ENCODE measurements at regions not wholly inside any gene's neighbourhood (a gene's known extent, or its start where the extent isn't known, plus 50 kb on each side); places are given as distances from the start of the nearest gene placed in this dataset.
A peak's percentile ranks its signal among the peaks of the same experiment; 100 is the strongest.

- no peak for TF ChIP-seq TEAD1 (CRISPR knock-in tag; IDR thresholded peaks at IDR 0.05)
- no peak for TF ChIP-seq RBFOX2 (IDR thresholded peaks at IDR 0.05; ENCODE audit: low read depth, low read length)
- TF ChIP-seq NR2C1 (IDR thresholded peaks at IDR 0.05): no peak
- TF ChIP-seq NR2C1 (tag; IDR thresholded peaks at IDR 0.05): no peak
- no peak for TF ChIP-seq FIP1L1 (IDR thresholded peaks at IDR 0.05; ENCODE audit: low read depth, low read length, poor library complexity, severe bottlenecking)
These were observed 614.1 kb downstream of the SLC16A7 start (continued) for GRCh38 chr12:60209933-60210332.

- POLR2A ChIA-PET: no interaction called here
- Histone ChIP-seq H3K4me2 (ENCODE audit: insufficient read depth, low read length) (no peak overlapping the region), H3K4me3 (no peak overlapping the region), H3K27ac (ENCODE audit: extremely low read depth, low read depth, low read length) (no peak overlapping the region), H3K9me3 (replicated peaks; ENCODE audit: control insufficient read depth, insufficient read depth, low read depth, low read length) (no peaks in the 10 kb centered on the region), H4K20me1 (replicated peaks; ENCODE audit: control insufficient read depth, insufficient read depth, low read length) (no peaks in the 10 kb centered on the region), H3K79me2 (ENCODE audit: control insufficient read depth, insufficient read depth, low read length) (no peaks in the 10 kb centered on the region), H3K9ac (ENCODE audit: insufficient read depth in 1 of 2, low read depth in 2 of 2, low read length in 2 of 2) (no peak overlapping the region), H3K36me3 (ENCODE audit: control insufficient read depth, insufficient read depth, low read length) (no peaks in the 10 kb centered on the region), H2AFZ (ENCODE audit: low read depth, low read length) (peak overlapping the region; percentile 85), H3K4me1 (replicated peaks in 1 of 2; ENCODE audit: control insufficient read depth in 2 of 2, insufficient read depth in 2 of 2, low read length in 2 of 2) (peaks cover 0 to 3% of the 10 kb centered on the region in 2 experiments; a peak in 2 of 5 replicates), H3K9me1 (ENCODE audit: control insufficient read depth, insufficient read depth, low read length) (no peaks in the 10 kb centered on the region), H3K27me3 (ENCODE audit: control insufficient read depth in 2 of 2, insufficient read depth in 2 of 2, low read length in 2 of 2) (no peaks in the 10 kb centered on the region)
- WGBS (ENCODE audit: insufficient coverage, low coverage, missing lambda C conversion rate): 20% methylated on average over 5 of the region's 5 CpGs
- ATAC-seq (no peak), DNase-seq (ENCODE audit: extremely low read depth in 1 of 4, low spot score in 3 of 4) (no peak), FAIRE-seq (no peak)
- no TSS peak for BruUV-seq (replicated peaks)
- CTCF ChIA-PET (ENCODE audit: low intra/inter-chr PET ratio): no interaction called here
- intact Hi-C loops (cut with micrococcal nuclease) (no loop called here), in situ Hi-C loops (cut with MboI) (no loop called here)
- TF ChIP-seq ZNF23 (CRISPR knock-in tag; IDR thresholded peaks at IDR 0.05) (no peak), TEAD4 (IDR thresholded peaks at IDR 0.05; ENCODE audit: low read length) (no peak), TEAD4 (CRISPR knock-in tag; IDR thresholded peaks at IDR 0.05; ENCODE audit: borderline replicate concordance) (no peak), RBFOX2 (IDR thresholded peaks at IDR 0.05; ENCODE audit: low read depth, low read length) (no peak), BCL6 (CRISPR knock-in tag; IDR thresholded peaks at IDR 0.05) (no peak), HMBOX1 (IDR thresholded peaks at IDR 0.05) (no peak), SIX5 (IDR thresholded peaks at IDR 0.05; ENCODE audit: borderline replicate concordance in 1 of 2, insufficient read depth in 1 of 2, low read depth in 1 of 2, low read length in 2 of 2) (no peak), NCOR1 (IDR thresholded peaks at IDR 0.05) (no peak), SIRT6 (IDR thresholded peaks at IDR 0.05; ENCODE audit: low read depth, low read length) (no peak), RBM15 (IDR thresholded peaks at IDR 0.05; ENCODE audit: insufficient read depth, low read length) (no peak), RBM14 (IDR thresholded peaks at IDR 0.05; ENCODE audit: borderline replicate concordance, insufficient read depth, low read depth, low read length) (no peak), CCNT2 (IDR thresholded peaks at IDR 0.05; ENCODE audit: borderline replicate concordance, extremely low read depth, insufficient read length, low read depth, low read length) (no peak), HNRNPUL1 (IDR thresholded peaks at IDR 0.05; ENCODE audit: low read length) (no peak), YBX1 (IDR thresholded peaks at IDR 0.05) (no peak), PPARD (CRISPR knock-in tag; IDR thresholded peaks at IDR 0.05) (no peak), ZNF695 (CRISPR knock-in tag; IDR thresholded peaks at IDR 0.05) (no peak), POLR2H (tag; IDR thresholded peaks at IDR 0.05; ENCODE audit: low read depth) (no peak), NKRF (IDR thresholded peaks at IDR 0.05; ENCODE audit: borderline replicate concordance) (no peak)
These were observed 614.9 kb downstream of the SLC16A7 start for GRCh38 chr12:60210756-60211155.

Data from K562 (cell line).